ENCODE measurements at regions not wholly inside any gene's neighbourhood (a gene's known extent, or its start where the extent isn't known, plus 50 kb on each side); places are given as distances from the start of the nearest gene placed in this dataset.

GRCh38 chr4:106569146-106570031, 200.8 kb upstream of the GIMD1 start:
- H2BK20ac ChIP-seq (ENCODE audit: low read depth, low read length, poor library complexity, severe bottlenecking): no peak overlapping the region
- no peak overlapping the region for H2BK5ac ChIP-seq (ENCODE audit: insufficient read length, low read length)
- H2AK5ac ChIP-seq (ENCODE audit: insufficient read length, low read length): no peak overlapping the region
- no peak overlapping the region for H4K5ac ChIP-seq (ENCODE audit: insufficient read length, low read depth, low read length)
- no peaks in the 10 kb centered on the region for H3K36me3 Mint-ChIP-seq (ENCODE audit: insufficient read depth in 1 of 3, low read depth in 3 of 3)
- H3K4ac ChIP-seq (ENCODE audit: low read depth, low read length): no peak overlapping the region
- H3K9ac ChIP-seq (ENCODE audit: extremely low read depth, insufficient read length, low read length): no peak overlapping the region
- H3K79me2 ChIP-seq (ENCODE audit: insufficient read depth, low read length): no peaks in the 10 kb centered on the region
- no peak overlapping the region for H4K8ac ChIP-seq (replicated peaks; ENCODE audit: insufficient read length, low read depth, low read length)
- H3K4me2 ChIP-seq (ENCODE audit: insufficient read depth, insufficient read length, low read length): no peak overlapping the region
- no peak overlapping the region for H2BK12ac ChIP-seq (ENCODE audit: insufficient read length, low read depth, low read length)
- peaks cover 3 to 4% of the 10 kb centered on the region in 2 experiments; a peak in 2 of 4 replicates for H3K4me1 Mint-ChIP-seq
- H3K18ac ChIP-seq (ENCODE audit: insufficient read length, low read depth, low read length): no peak overlapping the region
- no peak overlapping the region for H2BK120ac ChIP-seq (ENCODE audit: low read depth, low read length, poor library complexity, severe bottlenecking)
- H3K9me3 Mint-ChIP-seq: no peaks in the 10 kb centered on the region
- no peaks in the 10 kb centered on the region for H3K27me3 Mint-ChIP-seq (ENCODE audit: low read depth)
- no peaks in the 10 kb centered on the region for H3K23me2 ChIP-seq (ENCODE audit: insufficient read length, low read depth, low read length, poor library complexity, severe bottlenecking)
- DNase-seq: no peak
- H3K27me3 ChIP-seq (ENCODE audit: insufficient read depth, low read length): no peaks in the 10 kb centered on the region
- no CpG with 5 or more reads among the region's 7 CpGs for WGBS (ENCODE audit: extremely low coverage, insufficient read length, low lambda C conversion rate)
- no peaks in the 10 kb centered on the region for H3K4me1 ChIP-seq (ENCODE audit: insufficient read depth, low read length)
- no peak overlapping the region for H3K27ac Mint-ChIP-seq
- no peak overlapping the region for H2AFZ ChIP-seq (ENCODE audit: low read length)
- H3T11ph ChIP-seq (ENCODE audit: low read length): no peak overlapping the region
- H3K79me1 ChIP-seq (ENCODE audit: insufficient read depth, low read depth, low read length, poor library complexity, severe bottlenecking): no peaks in the 10 kb centered on the region
- no peak overlapping the region for H4K91ac ChIP-seq (ENCODE audit: insufficient read length, low read depth, low read length)
- H3K9me3 ChIP-seq (ENCODE audit: control insufficient read depth, low read depth, low read length): no peaks in the 10 kb centered on the region
- H3K23ac ChIP-seq (ENCODE audit: insufficient read length, low read depth, low read length): no peak overlapping the region
- no peak for TF ChIP-seq CTCF (conservative IDR thresholded peaks at IDR 0.05)
- H3K56ac ChIP-seq (ENCODE audit: insufficient read length, low read depth, low read length): no peak overlapping the region
- H4K20me1 ChIP-seq (ENCODE audit: control insufficient read depth, insufficient read depth, insufficient read length): no peaks in the 10 kb centered on the region
- no peak overlapping the region for H3K4me3 Mint-ChIP-seq
- no peak overlapping the region for H3K14ac ChIP-seq (ENCODE audit: insufficient read depth, low read length)
- H3K27ac ChIP-seq (ENCODE audit: insufficient read length, low read depth, low read length): no peak overlapping the region
- H2BK15ac ChIP-seq (ENCODE audit: low read depth, low read length): no peak overlapping the region

Measured in H9 (cell line).